Liver (tissue), 8 donors: ENCODE measurements at regions not wholly inside any gene's neighbourhood (a gene's known extent, or its start where the extent isn't known, plus 50 kb on each side); places are given as distances from the start of the nearest gene placed in this dataset.

Source experiments
- DNase-seq: peaks from one replicate; pipeline ENCODE4 v3.0.0-alpha.2; 2017; ENCODE audit warnings: low spot score
- H3K27ac ChIP-seq, 2 donors: one replicate each; pipeline ENCODE4 v1.7.0; 2013; ENCODE audit warnings: inconsistent platforms in 2 of 2, low read length in 2 of 2, control low read depth in 1 of 2, low read depth in 1 of 2, mild to moderate bottlenecking in 1 of 2
- H3K27me3 ChIP-seq, 4 donors: one replicate each; pipeline versions ENCODE4 v1.6.1 to v1.7.0; 2013; ENCODE audit warnings: low read length in 3 of 4, inconsistent platforms in 1 of 4, mild to moderate bottlenecking in 1 of 4, moderate library complexity in 1 of 4; ENCODE audit not compliant: control insufficient read depth in 4 of 4, insufficient read depth in 4 of 4
- H3K36me3 ChIP-seq, 4 donors: one replicate each; pipeline versions ENCODE4 v1.6.1 to v1.7.0; 2013; ENCODE audit warnings: low read length in 3 of 4, mild to moderate bottlenecking in 3 of 4, low read depth in 1 of 4, moderate library complexity in 1 of 4; ENCODE audit not compliant: control insufficient read depth in 4 of 4, insufficient read depth in 3 of 4
- H3K4me1 ChIP-seq, 4 donors: one replicate each; pipeline versions ENCODE4 v1.6.1 to v1.7.0; 2013; ENCODE audit warnings: low read length in 3 of 4, mild to moderate bottlenecking in 3 of 4, moderate library complexity in 1 of 4; ENCODE audit not compliant: control insufficient read depth in 4 of 4, insufficient read depth in 4 of 4
- H3K4me3 ChIP-seq, 3 donors: one replicate each; pipeline versions ENCODE4 v1.6.1 to v1.7.0; 2013; ENCODE audit warnings: low read length in 3 of 3, control low read depth in 1 of 3, low read depth in 1 of 3, mild to moderate bottlenecking in 1 of 3
- H3K9ac ChIP-seq, 2 donors: one replicate each; pipeline ENCODE4 v1.7.0; 2013; ENCODE audit warnings: low read length in 2 of 2, mild to moderate bottlenecking in 2 of 2, moderate library complexity in 2 of 2, control low read depth in 1 of 2, low read depth in 1 of 2
- H3K9me3 ChIP-seq, 4 donors: one replicate each; pipeline versions ENCODE4 v1.6.1 to v1.7.0; 2013; ENCODE audit warnings: low read length in 3 of 4; ENCODE audit not compliant: control insufficient read depth in 4 of 4
- CTCF ChIP-seq: fragments of 150-350 bp; IDR thresholded peaks from 2 replicates; pipeline ENCODE4 v1.5.1; 2017; ENCODE audit warnings: improper control_type of control experiment, low read depth, low read length; ENCODE audit not compliant: missing input control
- EGR1 ChIP-seq, 2 donors: IDR thresholded peaks; 2 replicates each; pipeline ENCODE4 v1.6.1; 2016 to 2018; ENCODE audit warnings: antibody characterized with exemption in 2 of 2, low read depth in 2 of 2
- FOXA1 ChIP-seq: IDR thresholded peaks from 2 replicates; pipeline ENCODE4 v1.6.1; 2016; ENCODE audit warnings: antibody characterized with exemption
- HNF4A ChIP-seq, 2 donors: conservative IDR thresholded peaks; 2 replicates each; pipeline ENCODE4 v1.6.1; 2016; ENCODE audit warnings: antibody characterized with exemption in 2 of 2, mild to moderate bottlenecking in 2 of 2
- HNF4G ChIP-seq: IDR thresholded peaks from 2 replicates; pipeline ENCODE4 v1.6.1; 2016; ENCODE audit warnings: antibody characterized with exemption
- JUND ChIP-seq, 2 donors: IDR thresholded peaks; 2 replicates each; pipeline ENCODE4 v1.6.1; 2016; ENCODE audit warnings: antibody characterized with exemption in 2 of 2
- MAX ChIP-seq: IDR thresholded peaks from 2 replicates; pipeline ENCODE4 v1.6.1; 2016; ENCODE audit warnings: antibody characterized with exemption
- NR2F2 ChIP-seq: IDR thresholded peaks from 2 replicates; pipeline ENCODE4 v1.6.1; 2016; ENCODE audit warnings: antibody characterized with exemption
- RAD21 ChIP-seq, 2 donors: IDR thresholded peaks; 2 replicates each; pipeline ENCODE4 v1.6.1; 2016; ENCODE audit warnings: antibody characterized with exemption in 2 of 2, mild to moderate bottlenecking in 2 of 2
- RXRA ChIP-seq, 2 donors: IDR thresholded peaks; 2 replicates each; pipeline ENCODE4 v1.6.1; 2017 to 2018; ENCODE audit warnings: antibody characterized with exemption in 2 of 2, mild to moderate bottlenecking in 1 of 2
- SP1 ChIP-seq: IDR thresholded peaks from 2 replicates; pipeline ENCODE4 v1.6.1; 2018; ENCODE audit warnings: antibody characterized with exemption, mild to moderate bottlenecking
- YY1 ChIP-seq: IDR thresholded peaks from 2 replicates; pipeline ENCODE4 v1.6.1; 2016; ENCODE audit warnings: antibody characterized with exemption, mild to moderate bottlenecking
- ZBTB33 ChIP-seq: IDR thresholded peaks from 2 replicates; pipeline ENCODE4 v1.6.1; 2016; ENCODE audit warnings: antibody characterized with exemption
- WGBS: extraction: QIAGEN DNeasy Blood & Tissue Kit; methylation state at CpG from one replicate; pipeline ENCODE4 v1.1.7; 2013; 5-methylcytosine and 5-hydroxymethylcytosine counted together
- donor health status: healthy.
- donor health status: healthy.
- donor health status: healthy.
- donor health status: healthy.
- donor health status: healthy.

GRCh38 chr12:4112734-4113325 lies 160.7 kb upstream of the CCND2 start:
- Histone ChIP-seq H3K4me1 (peaks cover 0 to 4% (median 1%) of the 10 kb centered on the region in 4 donors), H3K9ac (no peak overlapping the region), H3K27me3 (no peaks in the 10 kb centered on the region), H3K4me3 (no peak overlapping the region), H3K9me3 (no peaks in the 10 kb centered on the region), H3K27ac (no peak overlapping the region), H3K36me3 (no peaks in the 10 kb centered on the region)
- WGBS, result 84% methylated on average over 2 of the region's 2 CpGs
- no peak for DNase-seq
- TF ChIP-seq NR2F2 (no peak), RXRA (IDR thresholded peaks at IDR 0.05) (no peak)

- no peak overlapping the region for H3K27ac ChIP-seq
These were observed 161.3 kb upstream of the CCND2 start for GRCh38 chr12:4112290-4112689.

DNA sequence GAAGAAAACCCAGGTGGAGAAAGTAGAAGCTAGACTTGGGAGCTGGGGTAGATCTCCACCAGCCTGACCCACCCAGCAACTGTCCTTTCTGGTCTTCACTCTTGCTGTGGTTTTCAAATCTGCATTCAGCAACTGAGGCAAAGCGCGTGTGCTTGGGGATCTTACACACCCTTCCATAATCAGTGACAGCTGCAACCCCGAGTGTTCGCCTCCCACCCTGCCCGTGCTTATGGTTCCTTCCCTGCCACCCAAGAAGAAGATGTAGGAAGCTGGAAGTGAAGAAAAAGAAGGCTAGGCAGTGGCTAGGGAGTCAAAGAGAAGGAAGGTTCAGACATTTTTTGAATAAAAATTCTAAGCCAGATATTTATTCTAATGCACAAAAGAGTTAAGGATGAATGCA lies 162.6 kb upstream of the CCND2 start:
- Histone ChIP-seq H3K36me3 (no peaks in the 10 kb centered on the region), H3K9ac (no peak overlapping the region), H3K27me3 (peaks cover 0 to 3% (median 0%) of the 10 kb centered on the region in 4 donors), H3K4me3 (no peak overlapping the region), H3K4me1 (no peaks in the 10 kb centered on the region), H3K27ac (no peak overlapping the region), H3K9me3 (no peaks in the 10 kb centered on the region)
- DNase-seq, result no peak
- WGBS, result 94% methylated on average over 5 of the region's 5 CpGs
- TF ChIP-seq ZBTB33 (no peak), NR2F2 (no peak), HNF4G (no peak), FOXA1 (no peak), YY1 (no peak), HNF4A (conservative IDR thresholded peaks at IDR 0.05) (no peak), JUND (IDR thresholded peaks at IDR 0.05) (no peak)

More at GRCh38 chr12:4112290-4112689, 161.3 kb upstream of the CCND2 start:
- H3K4me1 ChIP-seq, result no peaks in the 10 kb centered on the region
- H3K4me3 ChIP-seq, result no peak overlapping the region
- no peak for TF ChIP-seq EGR1 (IDR thresholded peaks at IDR 0.05; ENCODE audit: low read depth in 2 of 2)
- TF ChIP-seq CTCF, result no peak
- TF ChIP-seq FOXA1, result no peak
- no peak for TF ChIP-seq MAX
- no peak for TF ChIP-seq ZBTB33
- TF ChIP-seq RAD21 (IDR thresholded peaks at IDR 0.05), result no peak
- no peak for TF ChIP-seq SP1
- no peak for TF ChIP-seq HNF4G
- no peak overlapping the region for H3K9ac ChIP-seq
- no peaks in the 10 kb centered on the region for H3K9me3 ChIP-seq
- no peaks in the 10 kb centered on the region for H3K27me3 ChIP-seq
- WGBS, result 83% methylated on average over 7 of the region's 7 CpGs
- no peaks in the 10 kb centered on the region for H3K36me3 ChIP-seq
- DNase-seq, result no peak
